Calu3 (cell line): ENCODE measurements at regions not wholly inside any gene's neighbourhood (a gene's known extent, or its start where the extent isn't known, plus 50 kb on each side); places are given as distances from the start of the nearest gene placed in this dataset.

Experiments used
- BruUV-seq: library from RNA; stranded (reverse); fragments of 400-500 nt; replicated peaks from 2 replicates; lab custom pipeline; 2021; lab: Mats Ljungman, UMichigan
- CTCF ChIA-PET: fragments of 300-600 bp; sonication (Branson Sonifier 250); formaldehyde crosslinking; loops from one replicate; lab custom pipeline; 2022; ENCODE audit warnings: antibody characterized with exemption; lab: Charles Lee
- DNase-seq: peaks from one replicate; pipeline ENCODE4 v3.0.0; 2022
- H3K27ac Mint-ChIP-seq: one replicate; pipeline ENCODE4 v1.8.0; 2022; ENCODE audit warnings: mixed read lengths; ENCODE audit not compliant: unreplicated experiment
- H3K27me3 Mint-ChIP-seq: one replicate; pipeline ENCODE4 v1.8.0; 2022; ENCODE audit warnings: mixed read lengths; ENCODE audit not compliant: unreplicated experiment
- H3K36me3 Mint-ChIP-seq: one replicate; pipeline ENCODE4 v1.8.0; 2022; ENCODE audit warnings: mild to moderate bottlenecking, moderate library complexity, mixed read lengths; ENCODE audit not compliant: insufficient read depth, unreplicated experiment
- H3K4me1 Mint-ChIP-seq: one replicate; pipeline ENCODE4 v1.8.0; 2022; ENCODE audit warnings: mild to moderate bottlenecking, low read depth, mixed read lengths; ENCODE audit not compliant: unreplicated experiment
- H3K4me3 Mint-ChIP-seq: one replicate; pipeline ENCODE4 v1.8.0; 2022; ENCODE audit warnings: mild to moderate bottlenecking, low read depth, moderate library complexity, mixed read lengths; ENCODE audit not compliant: unreplicated experiment
- H3K9me3 Mint-ChIP-seq: one replicate; pipeline ENCODE4 v1.8.0; 2022; ENCODE audit warnings: low read depth, mixed read lengths; ENCODE audit not compliant: unreplicated experiment
- CTCF ChIP-seq: fragments of 200-600 bp; IDR thresholded peaks from one replicate; pipeline ENCODE4 v1.8.0; 2022; ENCODE audit warnings: antibody characterized with exemption; ENCODE audit not compliant: unreplicated experiment
- intact Hi-C: fragments of 100-400 bp; cut with micrococcal nuclease; formaldehyde crosslinking; loops from one replicate; pipeline ENCODE4 v1.10.0; 2022; ENCODE audit not compliant: unreplicated experiment

GRCh38 chr3:43160664-43161063 lies 54.8 kb upstream of the POMGNT2 start:
- Mint-ChIP-seq H3K4me1 (no peaks in the 10 kb centered on the region), H3K27ac (no peak overlapping the region), H3K36me3 (no peaks in the 10 kb centered on the region), H3K9me3 (no peaks in the 10 kb centered on the region), H3K4me3 (no peak overlapping the region), H3K27me3 (peaks cover 1% of the 10 kb centered on the region)
- CTCF ChIA-PET, result interaction anchor here (1.0 kb wide), 1 partner anchor 8 kb away, joined by 3 read pairs; no protein-coding TSS in a partner anchor
- no peak for DNase-seq
- BruUV-seq, result no TSS peak
- TF ChIP-seq CTCF, result no peak
- intact Hi-C loops, result loop anchor here (5.0 kb wide), 2 partner anchors 52 to 127 kb away; partner anchors contain the start of gene SNRK

GRCh38 chr3:43159876-43160255 lies 54.0 kb upstream of the POMGNT2 start:
- Mint-ChIP-seq H3K36me3 (no peaks in the 10 kb centered on the region), H3K27me3 (peaks cover 9% of the 10 kb centered on the region), H3K9me3 (no peaks in the 10 kb centered on the region), H3K4me1 (no peaks in the 10 kb centered on the region), H3K27ac (no peak overlapping the region), H3K4me3 (no peak overlapping the region)
- DNase-seq, result no peak
- intact Hi-C loops, result loop anchor here (5.0 kb wide), 2 partner anchors 52 to 127 kb away; partner anchors contain the start of gene SNRK
- no peak for TF ChIP-seq CTCF
- CTCF ChIA-PET, result no interaction called here
- no TSS peak for BruUV-seq

GRCh38 chr3:43159131-43159875 lies 53.4 kb upstream of the POMGNT2 start:
- Mint-ChIP-seq H3K27me3 (peaks cover 15% of the 10 kb centered on the region), H3K27ac (no peak overlapping the region), H3K9me3 (no peaks in the 10 kb centered on the region), H3K4me3 (no peak overlapping the region), H3K4me1 (no peaks in the 10 kb centered on the region), H3K36me3 (no peaks in the 10 kb centered on the region)
- no peak for TF ChIP-seq CTCF
- no TSS peak for BruUV-seq
- no peak for DNase-seq
- intact Hi-C loops, result no loop called here
- CTCF ChIA-PET, result no interaction called here

DNA sequence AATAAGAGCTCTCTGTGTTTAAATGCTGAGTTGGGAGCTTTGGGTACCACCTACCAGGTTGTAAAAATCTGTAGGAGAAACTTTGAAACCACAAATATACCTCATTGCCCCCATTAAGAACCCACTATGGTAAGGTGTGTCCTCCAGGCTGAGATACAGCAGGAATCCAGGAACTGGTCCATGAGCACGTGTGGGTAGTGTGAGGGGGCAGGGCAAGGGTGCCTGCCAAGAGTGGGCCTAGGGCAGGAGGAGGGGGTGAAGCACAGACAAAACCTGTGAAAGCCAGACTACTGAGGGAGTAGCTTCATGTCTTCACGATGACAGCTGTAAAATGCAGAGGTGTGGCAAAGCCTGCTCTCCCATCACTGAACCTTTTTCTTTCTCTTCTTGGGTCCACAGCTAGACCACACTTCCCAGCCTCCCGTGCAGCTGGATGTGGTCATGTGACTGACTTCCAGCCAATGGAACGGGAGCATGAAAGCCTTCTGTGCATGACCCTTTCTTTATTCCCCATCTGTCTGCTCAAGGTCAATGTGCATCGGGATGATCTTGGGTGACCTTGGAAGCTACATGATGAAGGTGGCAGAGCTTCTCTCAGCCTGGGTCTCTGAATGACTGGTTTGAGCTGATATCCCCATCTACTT lies 51.1 kb upstream of the POMGNT2 start:
- CTCF ChIA-PET, result interaction anchor here (0.6 to 3.6 kb wide), 3 partner anchors 17 to 221 kb away, joined by 3 to 25 read pairs (median 3); no protein-coding TSS in a partner anchor

More for the DNA sequence above, 51.1 kb upstream of the POMGNT2 start:
- intact Hi-C loops, result no loop called here
- no peak for DNase-seq
- Mint-ChIP-seq H3K4me3 (no peak overlapping the region), H3K9me3 (no peaks in the 10 kb centered on the region), H3K4me1 (no peaks in the 10 kb centered on the region), H3K36me3 (no peaks in the 10 kb centered on the region), H3K27me3 (peaks cover 33% of the 10 kb centered on the region), H3K27ac (no peak overlapping the region)
- no peak for TF ChIP-seq CTCF
- BruUV-seq, result no TSS peak
